AG10803 (cell line): ENCODE measurements at regions not wholly inside any gene's neighbourhood (a gene's known extent, or its start where the extent isn't known, plus 50 kb on each side); places are given as distances from the start of the nearest gene placed in this dataset.
A peak's percentile ranks its signal among the peaks of the same experiment; 100 is the strongest.

Experiments
- DNase-seq: peaks from one replicate; pipeline ENCODE4 v3.0.0; 2010; ENCODE audit warnings: low read depth
- H3K4me3 ChIP-seq: 2 replicates; pipeline ENCODE4 v1.5.1; 2011; ENCODE audit warnings: mild to moderate bottlenecking, low read length, control low read depth
- CTCF ChIP-seq: conservative IDR thresholded peaks from 2 replicates; pipeline ENCODE4 v1.5.1; 2011; ENCODE audit warnings: mild to moderate bottlenecking, low read length, control low read depth, inconsistent platforms

DNA sequence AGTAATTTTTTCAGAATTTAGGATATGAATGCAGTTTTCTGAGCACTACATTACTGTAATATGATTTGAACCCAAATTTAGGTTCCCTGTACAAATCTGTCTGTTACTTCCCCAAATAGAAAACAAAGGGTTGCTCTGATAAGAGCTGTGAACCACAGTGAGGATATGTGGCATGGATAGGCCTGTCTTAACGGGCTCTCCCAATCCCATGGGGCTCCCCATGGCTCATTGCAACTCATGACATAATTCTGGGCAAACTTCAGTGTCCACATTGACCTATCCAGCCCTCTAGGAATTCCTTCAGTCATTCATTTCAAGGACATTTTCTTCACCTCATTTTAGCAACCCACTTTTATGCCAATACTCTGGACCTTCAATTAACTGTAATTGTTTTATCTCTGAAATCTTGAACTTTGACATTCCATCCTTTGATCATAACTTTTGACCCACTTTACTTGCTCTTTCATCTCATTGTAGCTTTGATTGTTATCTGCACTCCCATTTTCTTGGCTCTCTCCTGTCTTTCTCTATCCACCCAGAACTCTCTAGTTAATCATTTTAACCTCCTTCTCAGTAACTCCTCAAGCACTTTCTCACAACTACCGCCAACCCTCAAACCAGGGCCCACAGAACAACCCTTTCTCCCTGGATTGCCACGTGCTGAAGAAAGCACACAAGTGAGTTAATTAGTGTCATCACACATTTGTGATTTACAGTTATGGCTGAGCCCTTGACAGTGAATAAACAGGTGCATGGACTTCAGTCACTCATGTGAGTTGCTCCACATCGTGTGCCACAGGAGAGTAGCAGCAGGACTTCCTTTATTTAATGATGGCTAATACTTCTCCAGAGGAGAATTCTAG, 94.9 kb upstream of the AADACL2 start:
- H3K4me3 ChIP-seq = no peak overlapping the region
- DNase-seq = no peak
- no peak for TF ChIP-seq CTCF

DNA sequence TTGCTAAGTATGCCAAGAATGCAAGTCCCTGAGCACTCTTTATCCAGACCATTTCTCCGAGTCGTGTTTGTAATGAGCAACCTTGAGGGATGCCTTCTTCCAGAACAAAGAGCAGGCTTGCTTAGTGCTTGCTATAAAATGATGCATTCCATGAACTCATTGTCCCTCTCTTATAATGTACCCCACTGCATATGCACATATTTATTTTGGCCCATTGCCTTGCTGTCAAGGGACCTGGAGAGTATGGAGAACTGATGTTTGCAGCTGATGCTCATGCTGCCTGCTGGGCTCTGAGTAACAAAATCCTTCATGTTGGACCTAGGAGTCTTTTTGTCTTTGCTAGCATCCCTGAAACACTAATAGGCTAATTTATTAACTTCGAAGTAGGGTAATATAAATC, 97.8 kb upstream of the AADACL2 start:
- no peak for DNase-seq
- no peak for TF ChIP-seq CTCF
- no peak overlapping the region for H3K4me3 ChIP-seq

DNA sequence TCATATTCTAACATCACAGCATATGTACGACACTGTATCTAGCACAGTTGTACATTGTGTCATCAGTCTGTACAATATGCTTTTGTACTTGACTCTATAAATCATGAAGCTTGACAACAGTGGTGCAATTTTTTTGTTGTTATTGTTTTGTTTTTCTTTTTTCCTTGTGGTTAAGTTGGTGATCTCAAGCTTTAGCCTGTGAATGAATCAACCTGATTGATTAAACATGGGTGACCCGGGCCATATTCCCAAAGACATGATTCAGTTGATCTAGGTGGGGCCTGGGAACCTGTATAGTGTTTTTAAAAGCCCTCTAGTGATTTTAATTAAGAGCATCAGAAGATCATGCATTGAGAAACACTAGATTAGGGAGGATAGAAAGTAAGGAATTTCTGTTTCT, 101.8 kb upstream of the AADACL2 start:
- TF ChIP-seq CTCF = no peak
- H3K4me3 ChIP-seq = no peak overlapping the region
- DNase-seq = peak; percentile 9

- TF ChIP-seq CTCF = no peak
- DNase-seq = peak; percentile 43
- no peak overlapping the region for H3K4me3 ChIP-seq
Measured at GRCh38 chr3:151630938-151631441, 102.7 kb upstream of the AADACL2 start.

DNA sequence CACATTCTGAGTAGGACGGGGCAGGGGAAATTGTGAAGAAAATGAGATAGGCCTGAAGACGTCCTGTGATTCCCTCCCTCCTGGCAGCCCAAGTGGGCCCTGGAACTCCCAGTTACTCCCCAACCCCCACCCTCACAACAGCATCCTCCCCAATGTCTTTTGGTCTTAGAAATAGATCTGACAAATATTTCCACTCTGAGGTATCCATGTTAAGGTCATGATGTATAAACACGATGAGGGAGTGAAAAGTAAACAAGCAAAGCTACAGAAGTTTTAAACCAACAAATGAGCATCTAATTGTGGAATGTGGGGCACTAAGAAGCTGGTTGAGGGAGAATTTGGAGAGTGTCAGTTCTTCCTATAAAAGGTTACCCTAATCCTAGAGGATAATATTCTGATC, 103.7 kb upstream of the AADACL2 start:
- no peak for TF ChIP-seq CTCF
- H3K4me3 ChIP-seq = no peak overlapping the region
- DNase-seq = no peak

- no peak for TF ChIP-seq CTCF
- H3K4me3 ChIP-seq = no peak overlapping the region
- no peak for DNase-seq
Measured at GRCh38 chr3:151625586-151625985, 108.1 kb upstream of the AADACL2 start.

GRCh38 chr3:151625086-151625485, 108.6 kb upstream of the AADACL2 start:
- peak; percentile 44 for DNase-seq
- no peak for TF ChIP-seq CTCF
- H3K4me3 ChIP-seq = no peak overlapping the region
